Lower lobe of right lung (tissue), 2 donors: ENCODE measurements at regions not wholly inside any gene's neighbourhood (a gene's known extent, or its start where the extent isn't known, plus 50 kb on each side); places are given as distances from the start of the nearest gene placed in this dataset.

Experiments
- ATAC-seq, 2 donors: fragments of 200-7000 bp; cut with Tn5 transposase; one replicate each; pipeline ENCODE4 v1.9.1; 2020 to 2022; ENCODE audit warnings: mild to moderate bottlenecking in 2 of 2, moderate library complexity in 2 of 2
- DNase-seq: peaks from one replicate; pipeline ENCODE4 v3.0.0-alpha.2; 2020
- H3K27ac ChIP-seq: fragments of 200-600 bp; one replicate; pipeline ENCODE4 v1.8.0; 2022
- H3K27me3 ChIP-seq: fragments of 200-600 bp; one replicate; pipeline ENCODE4 v1.8.0; 2022; ENCODE audit warnings: low read depth
- H3K36me3 ChIP-seq: fragments of 200-600 bp; one replicate; pipeline ENCODE4 v1.8.0; 2022; ENCODE audit warnings: mild to moderate bottlenecking
- H3K4me1 ChIP-seq: fragments of 200-600 bp; one replicate; pipeline ENCODE4 v1.8.0; 2022
- H3K4me3 ChIP-seq: fragments of 200-600 bp; one replicate; pipeline ENCODE4 v1.8.0; 2022; ENCODE audit warnings: mild to moderate bottlenecking
- H3K9me3 ChIP-seq: fragments of 200-600 bp; one replicate; pipeline ENCODE4 v1.8.0; 2022
- CTCF ChIP-seq: fragments of 200-600 bp; IDR thresholded peaks from one replicate; pipeline ENCODE4 v1.8.0; 2022; ENCODE audit warnings: antibody characterized with exemption, mild to moderate bottlenecking
- intact Hi-C: fragments of 100-400 bp; cut with DNase I; formaldehyde crosslinking; loops from one replicate; pipeline ENCODE4 v1.11.0; 2022
- donor health status: DM: no; HTN: yes; CAD: no; lungs with severe emphysema.

GRCh38 chr15:93570527-93570926 is 481.5 kb upstream of the RGMA start:
- no peak overlapping the region for H3K27ac ChIP-seq

DNA sequence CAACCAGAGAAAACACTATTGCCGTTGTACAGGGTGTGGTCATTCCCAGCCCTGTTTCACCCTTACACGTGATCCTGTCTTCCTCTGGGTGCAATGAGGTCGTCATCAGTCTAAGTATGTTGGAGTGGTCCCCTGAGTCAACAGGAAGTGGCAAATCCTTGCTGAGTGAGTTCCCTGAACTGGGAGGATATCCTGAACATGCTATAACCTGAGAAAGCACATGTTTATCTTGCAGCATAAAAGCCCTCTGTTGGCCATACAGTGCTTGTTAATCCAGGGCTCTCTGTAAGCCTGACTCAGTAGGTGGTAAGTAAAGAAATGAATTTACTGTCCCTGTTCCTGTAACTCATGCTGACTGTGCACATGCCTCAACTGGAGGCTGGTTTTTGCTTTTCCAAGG is 477.8 kb upstream of the RGMA start:
- H3K27ac ChIP-seq, result no peak overlapping the region
- H3K27me3 ChIP-seq, result no peaks in the 10 kb centered on the region
- intact Hi-C loops, result no loop called here
- no peak for TF ChIP-seq CTCF
- H3K4me3 ChIP-seq, result no peak overlapping the region
- no peaks in the 10 kb centered on the region for H3K9me3 ChIP-seq
- H3K4me1 ChIP-seq, result no peaks in the 10 kb centered on the region
- no peak for DNase-seq
- no peaks in the 10 kb centered on the region for H3K36me3 ChIP-seq
- ATAC-seq, result no peak

More at GRCh38 chr15:93570527-93570926, 481.5 kb upstream of the RGMA start:
- intact Hi-C loops, result no loop called here
- Histone ChIP-seq H3K9me3 (no peaks in the 10 kb centered on the region), H3K4me3 (no peak overlapping the region), H3K36me3 (no peaks in the 10 kb centered on the region), H3K4me1 (no peaks in the 10 kb centered on the region), H3K27me3 (no peaks in the 10 kb centered on the region)
- ATAC-seq (no peak), DNase-seq (no peak)
- TF ChIP-seq CTCF, result no peak

- H3K4me1 ChIP-seq, result no peaks in the 10 kb centered on the region
- intact Hi-C loops, result no loop called here
- DNase-seq, result no peak
- no peak overlapping the region for H3K27ac ChIP-seq
- H3K4me3 ChIP-seq, result no peak overlapping the region
- no peaks in the 10 kb centered on the region for H3K27me3 ChIP-seq
- ATAC-seq, result no peak
- H3K9me3 ChIP-seq, result no peaks in the 10 kb centered on the region
- TF ChIP-seq CTCF, result no peak
- H3K36me3 ChIP-seq, result no peaks in the 10 kb centered on the region
These were observed 476.2 kb upstream of the RGMA start for GRCh38 chr15:93565201-93565600.

GRCh38 chr15:93563218-93563617 is 474.2 kb upstream of the RGMA start:
- Histone ChIP-seq H3K4me1 (no peaks in the 10 kb centered on the region), H3K27me3 (no peaks in the 10 kb centered on the region), H3K27ac (no peak overlapping the region), H3K36me3 (no peaks in the 10 kb centered on the region), H3K4me3 (no peak overlapping the region), H3K9me3 (no peaks in the 10 kb centered on the region)
- DNase-seq (no peak), ATAC-seq (no peak)
- no peak for TF ChIP-seq CTCF
- intact Hi-C loops, result no loop called here

DNA sequence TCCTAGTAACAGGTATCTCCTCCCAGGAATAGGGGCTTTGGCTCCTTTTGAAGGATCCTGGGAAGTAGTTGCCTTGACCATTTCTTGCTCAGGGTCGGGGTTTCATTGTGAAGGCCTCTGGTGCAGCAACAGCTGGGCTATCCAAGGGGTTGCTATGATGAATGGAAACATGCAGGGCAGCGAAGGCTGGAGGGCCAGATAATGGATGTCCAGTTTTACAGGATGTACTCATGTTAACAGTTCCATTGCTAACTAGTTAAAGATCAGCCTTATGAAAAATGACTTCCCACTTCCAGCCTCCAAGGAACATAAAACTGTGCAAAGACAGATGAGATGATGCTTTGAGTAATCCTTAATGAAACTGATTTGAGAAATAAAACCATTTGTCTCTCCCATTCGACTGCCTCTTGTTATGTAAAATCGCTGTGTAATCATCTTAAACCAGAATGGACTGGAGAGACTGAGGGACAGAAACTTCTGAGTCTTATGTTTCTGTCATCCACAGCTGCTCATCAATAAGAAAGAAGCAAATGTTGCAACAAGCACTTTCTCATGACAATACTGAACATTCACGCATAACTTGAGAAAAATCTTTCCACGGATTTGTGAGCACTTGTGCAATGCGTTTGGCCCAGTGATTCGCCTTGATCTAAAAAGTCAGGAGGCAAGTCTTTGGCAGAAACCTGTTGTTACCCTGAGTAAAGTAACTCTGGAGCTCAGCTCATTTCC is 473.5 kb upstream of the RGMA start:
- Histone ChIP-seq H3K4me3 (no peak overlapping the region), H3K27me3 (no peaks in the 10 kb centered on the region), H3K27ac (no peak overlapping the region), H3K4me1 (no peaks in the 10 kb centered on the region), H3K9me3 (no peaks in the 10 kb centered on the region), H3K36me3 (no peaks in the 10 kb centered on the region)
- ATAC-seq, result no peak
- no peak for TF ChIP-seq CTCF
- intact Hi-C loops, result no loop called here
- no peak for DNase-seq
